ENCODE measurements at regions not wholly inside any gene's neighbourhood (a gene's known extent, or its start where the extent isn't known, plus 50 kb on each side); places are given as distances from the start of the nearest gene placed in this dataset.
"Not testable (repeated sequence)": the region's sequence is repeated elsewhere in the genome, so short reads cannot be mapped to it uniquely, and the experiment has no call there.

DNA sequence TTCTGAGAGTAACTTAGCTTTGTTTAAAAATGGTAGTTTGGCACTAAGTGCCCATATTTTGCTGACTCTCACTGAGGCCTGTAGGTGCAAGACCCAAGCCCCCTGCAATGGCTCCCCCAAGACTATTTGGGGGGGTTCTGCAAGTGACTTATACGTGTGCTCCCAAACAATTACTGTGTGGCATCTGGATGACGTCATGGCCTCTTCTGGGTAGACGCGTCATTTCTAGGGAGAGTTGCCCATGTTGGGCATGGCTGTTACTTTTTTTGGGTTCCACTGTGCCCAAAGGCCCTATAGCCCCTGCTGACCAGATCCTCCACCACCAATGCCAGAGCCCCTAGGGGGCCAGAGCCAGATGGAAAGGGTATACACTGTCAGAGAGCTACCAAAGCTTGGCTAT, 110.3 kb upstream of the MYLIP start:
- no peak for DNase-seq (ENCODE audit: low spot score)
- TF ChIP-seq, protein P1, sequence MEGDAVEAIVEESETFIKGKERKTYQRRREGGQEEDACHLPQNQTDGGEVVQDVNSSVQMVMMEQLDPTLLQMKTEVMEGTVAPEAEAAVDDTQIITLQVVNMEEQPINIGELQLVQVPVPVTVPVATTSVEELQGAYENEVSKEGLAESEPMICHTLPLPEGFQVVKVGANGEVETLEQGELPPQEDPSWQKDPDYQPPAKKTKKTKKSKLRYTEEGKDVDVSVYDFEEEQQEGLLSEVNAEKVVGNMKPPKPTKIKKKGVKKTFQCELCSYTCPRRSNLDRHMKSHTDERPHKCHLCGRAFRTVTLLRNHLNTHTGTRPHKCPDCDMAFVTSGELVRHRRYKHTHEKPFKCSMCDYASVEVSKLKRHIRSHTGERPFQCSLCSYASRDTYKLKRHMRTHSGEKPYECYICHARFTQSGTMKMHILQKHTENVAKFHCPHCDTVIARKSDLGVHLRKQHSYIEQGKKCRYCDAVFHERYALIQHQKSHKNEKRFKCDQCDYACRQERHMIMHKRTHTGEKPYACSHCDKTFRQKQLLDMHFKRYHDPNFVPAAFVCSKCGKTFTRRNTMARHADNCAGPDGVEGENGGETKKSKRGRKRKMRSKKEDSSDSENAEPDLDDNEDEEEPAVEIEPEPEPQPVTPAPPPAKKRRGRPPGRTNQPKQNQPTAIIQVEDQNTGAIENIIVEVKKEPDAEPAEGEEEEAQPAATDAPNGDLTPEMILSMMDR (IDR thresholded peaks at IDR 0.05; ENCODE audit: borderline replicate concordance, control extremely low read depth, extremely low read depth, insufficient read depth, missing control alignments) = no peak
- in situ Hi-C loops (cut with MboI; ENCODE audit: low sequenced_read_pairs, unreplicated experiment) = no loop called here

DNA sequence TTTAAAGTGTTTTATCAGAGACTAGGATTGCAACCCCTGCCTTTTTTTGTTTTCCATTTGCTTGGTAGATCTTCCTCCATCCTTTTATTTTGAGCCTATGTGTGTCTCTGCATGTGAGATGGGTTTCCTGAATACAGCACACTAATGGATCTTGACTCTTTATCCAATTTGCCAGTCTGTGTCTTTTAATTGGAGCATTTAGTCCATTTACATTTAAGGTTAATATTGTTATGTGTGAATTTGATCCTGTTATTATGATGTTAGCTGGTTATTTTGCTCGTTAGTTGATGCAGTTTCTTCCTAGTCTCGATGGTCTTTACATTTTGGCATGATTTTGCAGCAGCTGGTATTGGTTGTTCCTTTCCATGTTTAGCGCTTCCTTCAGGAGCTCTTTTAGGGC, 114.6 kb upstream of the MYLIP start:
- in situ Hi-C loops (cut with MboI; ENCODE audit: low sequenced_read_pairs, unreplicated experiment); DNase-seq (ENCODE audit: low spot score): not testable (repeated sequence)

DNA sequence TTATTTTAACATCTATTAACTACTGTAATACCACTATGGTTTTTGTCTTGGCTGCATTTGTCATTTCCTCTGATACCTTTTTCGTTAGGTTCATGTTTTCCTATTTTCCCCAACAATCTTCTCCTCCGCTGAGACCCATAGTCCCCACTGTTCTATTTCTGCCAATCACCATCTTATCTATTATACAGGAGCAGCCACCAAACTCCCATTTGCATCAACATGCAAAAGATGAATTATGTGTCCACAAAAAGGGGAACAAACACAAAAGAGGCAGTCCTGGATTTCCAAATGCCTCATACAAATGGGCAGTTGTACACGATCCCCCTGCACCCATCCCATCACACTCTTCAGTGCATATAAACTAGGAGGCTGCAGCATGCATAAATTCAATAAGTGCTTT, 121.7 kb upstream of the MYLIP start:
- in situ Hi-C loops (cut with MboI; ENCODE audit: low sequenced_read_pairs, unreplicated experiment) = no loop called here
- TF ChIP-seq, protein P1 (IDR thresholded peaks at IDR 0.05; ENCODE audit: borderline replicate concordance, control extremely low read depth, extremely low read depth, insufficient read depth, missing control alignments) = no peak
- no peak for DNase-seq (ENCODE audit: low spot score)

DNA sequence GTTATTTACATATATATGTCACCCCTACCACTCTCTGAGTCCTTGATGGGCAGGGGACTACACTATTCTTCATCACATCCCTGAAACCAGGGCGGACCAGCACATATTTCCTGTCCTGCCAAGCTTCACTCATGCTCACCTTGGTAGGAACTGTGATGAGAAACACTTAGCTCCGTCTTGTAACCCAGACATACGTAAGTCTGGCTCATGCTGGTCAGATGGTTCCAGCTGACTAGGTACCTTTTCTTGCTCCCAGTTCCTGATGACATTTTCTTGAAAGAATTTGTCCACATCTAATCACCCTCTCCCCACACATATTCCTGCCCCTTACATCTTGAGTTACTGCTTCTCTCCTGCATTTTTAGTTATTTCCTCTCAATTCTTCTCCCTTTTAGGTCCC, 122.2 kb upstream of the MYLIP start:
- in situ Hi-C loops (cut with MboI; ENCODE audit: low sequenced_read_pairs, unreplicated experiment) = no loop called here

DNA sequence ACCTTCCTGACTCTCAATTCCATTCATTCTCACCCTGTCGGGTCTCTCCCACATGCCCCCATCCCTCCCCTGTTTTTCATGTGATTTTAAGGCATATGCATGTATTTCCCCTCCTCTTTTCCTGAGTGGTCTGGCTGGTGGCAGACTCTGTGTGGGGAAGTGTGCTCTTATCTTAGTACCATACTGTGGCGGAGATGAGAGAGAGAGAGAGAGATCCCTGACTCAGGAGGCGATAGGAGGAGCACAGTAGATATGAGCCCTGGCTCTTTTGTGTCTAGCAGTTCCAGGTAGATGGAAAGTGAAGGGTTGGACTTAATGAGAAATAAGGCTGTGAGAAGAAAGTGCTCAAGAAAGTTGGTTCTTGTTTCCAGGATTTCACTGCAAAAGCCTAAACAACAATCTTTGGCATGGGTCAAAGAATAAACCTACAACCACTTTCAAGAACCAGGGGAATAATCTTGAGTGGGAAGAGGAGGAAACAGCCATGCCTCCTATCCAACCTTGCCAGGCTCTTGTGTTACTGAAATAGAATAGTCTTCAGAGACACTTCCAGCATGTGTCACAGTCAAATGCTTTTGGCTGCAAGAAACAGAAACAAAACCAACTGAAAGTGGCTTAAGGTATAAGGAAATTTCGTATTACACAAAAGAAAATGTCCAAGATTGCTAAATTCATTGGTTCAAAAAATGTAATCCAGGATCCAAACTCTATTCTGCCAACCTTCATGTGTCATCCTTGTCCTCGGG, 123.8 kb upstream of the MYLIP start:
- no peak for DNase-seq (ENCODE audit: low spot score)
- TF ChIP-seq, protein P1 (IDR thresholded peaks at IDR 0.05; ENCODE audit: borderline replicate concordance, control extremely low read depth, extremely low read depth, insufficient read depth, missing control alignments) = no peak
- in situ Hi-C loops (cut with MboI; ENCODE audit: low sequenced_read_pairs, unreplicated experiment) = no loop called here

More for the DNA sequence above, 122.2 kb upstream of the MYLIP start:
- TF ChIP-seq, protein P1 (IDR thresholded peaks at IDR 0.05; ENCODE audit: borderline replicate concordance, control extremely low read depth, extremely low read depth, insufficient read depth, missing control alignments) = no peak
- DNase-seq (ENCODE audit: low spot score) = no peak

DNA sequence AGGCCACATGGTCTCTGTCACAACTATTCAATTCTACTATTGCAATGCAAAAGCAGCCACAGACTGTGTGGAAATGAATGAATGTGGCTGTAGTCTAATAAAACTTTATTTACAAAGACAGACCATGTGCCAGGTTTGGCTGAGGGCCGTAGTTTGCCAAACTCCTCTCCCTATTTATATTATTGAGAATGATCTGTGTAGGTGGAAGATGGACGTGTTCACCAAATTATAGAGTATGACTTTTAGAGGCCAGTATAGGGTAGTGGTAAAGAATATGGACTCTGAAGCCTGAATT, 125.7 kb upstream of the MYLIP start:
- in situ Hi-C loops (cut with MboI; ENCODE audit: low sequenced_read_pairs, unreplicated experiment) = no loop called here
- TF ChIP-seq, protein P1 (IDR thresholded peaks at IDR 0.05; ENCODE audit: borderline replicate concordance, control extremely low read depth, extremely low read depth, insufficient read depth, missing control alignments) = no peak

DNA sequence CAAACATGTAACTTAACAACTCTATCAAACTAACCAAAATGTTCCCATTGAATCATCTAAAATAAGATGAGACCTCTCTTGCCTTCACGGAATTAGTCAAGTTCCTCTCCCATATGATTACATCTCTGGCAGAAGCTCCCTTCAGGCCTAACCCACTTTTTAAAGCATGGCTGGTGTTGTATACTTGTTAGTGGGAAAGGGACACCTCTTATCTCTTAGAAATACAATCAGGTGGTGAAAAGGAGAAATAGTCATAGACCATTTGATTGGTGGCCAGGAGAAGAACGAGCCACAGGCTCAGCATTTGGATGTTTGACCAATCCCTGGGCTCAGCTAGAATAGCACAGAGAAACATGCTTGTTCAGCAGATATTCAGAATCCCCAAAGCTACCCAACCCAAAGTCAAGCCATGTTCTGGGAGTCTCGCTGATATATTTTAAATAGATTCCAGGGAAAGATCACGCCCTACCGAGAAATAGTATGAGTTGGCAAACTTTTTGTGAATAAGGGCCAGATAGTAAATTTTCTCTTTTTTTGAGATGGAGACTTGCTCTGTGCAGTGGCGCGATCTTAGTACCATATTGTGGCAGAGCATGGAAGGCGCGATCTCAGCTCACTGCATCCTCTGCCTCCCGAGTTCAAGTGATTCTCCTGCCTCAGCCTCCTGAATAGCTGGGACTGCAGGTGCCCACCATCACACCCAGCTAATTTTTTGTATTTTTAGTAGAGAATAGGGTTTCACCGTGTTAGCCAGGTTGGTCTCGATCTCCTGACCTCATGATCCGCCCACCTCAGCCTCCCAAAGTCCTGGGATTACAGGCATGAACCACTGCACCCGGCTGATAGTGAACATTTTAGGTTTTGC, 126.3 kb upstream of the MYLIP start:
- DNase-seq (ENCODE audit: low spot score) = no peak
- TF ChIP-seq, protein P1 (IDR thresholded peaks at IDR 0.05; ENCODE audit: borderline replicate concordance, control extremely low read depth, extremely low read depth, insufficient read depth, missing control alignments) = no peak
- in situ Hi-C loops (cut with MboI; ENCODE audit: low sequenced_read_pairs, unreplicated experiment) = no loop called here

More for the DNA sequence above, 125.7 kb upstream of the MYLIP start:
- no peak for DNase-seq (ENCODE audit: low spot score)

Measured in GM13976 (cell line).